ENCODE measurements at regions not wholly inside any gene's neighbourhood (a gene's known extent, or its start where the extent isn't known, plus 50 kb on each side); places are given as distances from the start of the nearest gene placed in this dataset.

GRCh38 chr10:69715899-69716606, 85.7 kb upstream of the COL13A1 start:
- TF ChIP-seq CTCF (conservative IDR thresholded peaks at IDR 0.05; ENCODE audit: low read length), result no peak
- no peak for TF ChIP-seq EZH2phosphoT487 (IDR thresholded peaks at IDR 0.05; ENCODE audit: borderline replicate concordance, low read depth, low read length)

All from OCI-LY7 (cell line).